ENCODE measurements at regions not wholly inside any gene's neighbourhood (a gene's known extent, or its start where the extent isn't known, plus 50 kb on each side); places are given as distances from the start of the nearest gene placed in this dataset.

DNA sequence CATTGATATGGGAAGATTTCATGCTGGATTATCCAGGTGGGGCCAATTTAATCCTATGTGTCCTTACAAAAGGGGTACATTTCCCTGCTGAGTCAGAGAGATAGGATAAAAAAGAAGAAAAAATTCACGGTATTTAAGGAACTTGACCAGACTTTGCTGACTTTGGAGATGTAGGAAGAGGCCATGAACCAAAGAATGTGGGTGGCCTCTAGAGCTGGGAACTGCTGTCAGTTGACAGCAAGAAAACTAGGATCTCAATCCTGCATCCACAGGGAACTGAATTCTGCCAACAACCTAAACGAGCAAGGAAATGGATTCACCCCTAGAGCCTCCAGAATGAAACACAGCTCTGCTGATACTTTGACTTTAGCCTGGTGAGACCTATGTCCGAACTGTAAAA, 148.1 kb upstream of the SLC24A5 start:
- H2AFZ ChIP-seq (ENCODE audit: control insufficient read depth, low read length): no peak overlapping the region
- no peak overlapping the region for H3K4me3 ChIP-seq (ENCODE audit: control insufficient read depth in 2 of 3, extremely low read depth in 1 of 3, insufficient read depth in 2 of 3, low read depth in 1 of 3, low read length in 3 of 3)
- DNase-seq (ENCODE audit: low read depth, low spot score) (no peak), FAIRE-seq (no peak)
- H3K27me3 ChIP-seq (ENCODE audit: control insufficient read depth, extremely low read depth, insufficient read depth, low read length): no peaks in the 10 kb centered on the region
- no peaks in the 10 kb centered on the region for H3K36me3 ChIP-seq (ENCODE audit: control insufficient read depth in 2 of 2, extremely low read depth in 1 of 2, insufficient read depth in 2 of 2, low read length in 2 of 2)
- no peaks in the 10 kb centered on the region for H3K79me2 ChIP-seq (ENCODE audit: control insufficient read depth, insufficient read depth, low read length)
- no peak overlapping the region for H3K27ac ChIP-seq (ENCODE audit: control insufficient read depth, insufficient read depth, low read length)
- H4K20me1 ChIP-seq (ENCODE audit: control insufficient read depth, extremely low read depth, insufficient read depth, low read length): no peaks in the 10 kb centered on the region
- dilution Hi-C loops (cut with MboI; ENCODE audit: extremely low pct_ligation_motif_present, low sequenced_read_pairs): no loop called here
- no peak overlapping the region for H3K4me2 ChIP-seq (ENCODE audit: control insufficient read depth, extremely low read depth, insufficient read depth, low read depth, low read length)
- peaks cover 3% of the 10 kb centered on the region for H3K4me1 ChIP-seq (ENCODE audit: control insufficient read depth, extremely low read depth, insufficient read depth, low read length)
- no peak for TF ChIP-seq EZH2 (IDR thresholded peaks at IDR 0.05; ENCODE audit: low read length)
- TF ChIP-seq, protein P1, sequence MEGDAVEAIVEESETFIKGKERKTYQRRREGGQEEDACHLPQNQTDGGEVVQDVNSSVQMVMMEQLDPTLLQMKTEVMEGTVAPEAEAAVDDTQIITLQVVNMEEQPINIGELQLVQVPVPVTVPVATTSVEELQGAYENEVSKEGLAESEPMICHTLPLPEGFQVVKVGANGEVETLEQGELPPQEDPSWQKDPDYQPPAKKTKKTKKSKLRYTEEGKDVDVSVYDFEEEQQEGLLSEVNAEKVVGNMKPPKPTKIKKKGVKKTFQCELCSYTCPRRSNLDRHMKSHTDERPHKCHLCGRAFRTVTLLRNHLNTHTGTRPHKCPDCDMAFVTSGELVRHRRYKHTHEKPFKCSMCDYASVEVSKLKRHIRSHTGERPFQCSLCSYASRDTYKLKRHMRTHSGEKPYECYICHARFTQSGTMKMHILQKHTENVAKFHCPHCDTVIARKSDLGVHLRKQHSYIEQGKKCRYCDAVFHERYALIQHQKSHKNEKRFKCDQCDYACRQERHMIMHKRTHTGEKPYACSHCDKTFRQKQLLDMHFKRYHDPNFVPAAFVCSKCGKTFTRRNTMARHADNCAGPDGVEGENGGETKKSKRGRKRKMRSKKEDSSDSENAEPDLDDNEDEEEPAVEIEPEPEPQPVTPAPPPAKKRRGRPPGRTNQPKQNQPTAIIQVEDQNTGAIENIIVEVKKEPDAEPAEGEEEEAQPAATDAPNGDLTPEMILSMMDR (optimal IDR thresholded peaks at IDR 0.05 in 1 of 3, IDR thresholded peaks at IDR 0.05 in 1 of 3, conservative IDR thresholded peaks at IDR 0.05 in 1 of 3; ENCODE audit: extremely low read depth in 1 of 3, insufficient read depth in 2 of 3, low read length in 3 of 3): no peak
- H3K9me3 ChIP-seq (ENCODE audit: control insufficient read depth, low read depth, low read length): no peaks in the 10 kb centered on the region
- no peak overlapping the region for H3K9ac ChIP-seq (ENCODE audit: control insufficient read depth, extremely low read depth, insufficient read depth, low read length)
- no peaks in the 10 kb centered on the region for H3K9me1 ChIP-seq (ENCODE audit: control insufficient read depth, extremely low read depth, insufficient read depth, low read length)

DNA sequence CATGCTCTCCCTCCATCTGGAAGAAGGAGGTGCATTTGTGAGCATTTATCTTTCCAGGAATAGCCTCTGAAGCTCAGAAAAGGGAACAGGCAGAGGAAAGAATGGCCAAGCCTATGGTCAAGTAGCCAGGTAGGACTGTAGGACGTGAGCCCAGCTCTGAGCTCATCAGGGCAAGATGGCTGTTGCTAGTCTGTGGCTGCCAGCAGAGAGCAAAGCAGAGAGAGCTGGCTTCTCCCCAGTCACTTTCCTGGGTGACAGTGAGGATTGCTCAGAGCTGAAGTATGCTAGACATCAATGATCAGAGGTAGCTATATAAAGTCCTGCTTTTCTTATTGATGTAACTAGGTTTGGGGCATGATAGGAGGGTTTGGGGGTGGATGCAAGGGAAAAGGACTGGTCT, 146.1 kb upstream of the SLC24A5 start:
- TF ChIP-seq, protein P1 (optimal IDR thresholded peaks at IDR 0.05 in 1 of 3, IDR thresholded peaks at IDR 0.05 in 1 of 3, conservative IDR thresholded peaks at IDR 0.05 in 1 of 3; ENCODE audit: extremely low read depth in 1 of 3, insufficient read depth in 2 of 3, low read length in 3 of 3): no peak
- no peak for TF ChIP-seq EZH2 (IDR thresholded peaks at IDR 0.05; ENCODE audit: low read length)
- Histone ChIP-seq H3K27me3 (ENCODE audit: control insufficient read depth, extremely low read depth, insufficient read depth, low read length) (no peaks in the 10 kb centered on the region), H3K27ac (ENCODE audit: control insufficient read depth, insufficient read depth, low read length) (no peak overlapping the region), H2AFZ (ENCODE audit: control insufficient read depth, low read length) (no peak overlapping the region), H3K36me3 (ENCODE audit: control insufficient read depth in 2 of 2, extremely low read depth in 1 of 2, insufficient read depth in 2 of 2, low read length in 2 of 2) (no peaks in the 10 kb centered on the region), H3K9ac (ENCODE audit: control insufficient read depth, extremely low read depth, insufficient read depth, low read length) (no peak overlapping the region), H4K20me1 (ENCODE audit: control insufficient read depth, extremely low read depth, insufficient read depth, low read length) (no peaks in the 10 kb centered on the region), H3K79me2 (ENCODE audit: control insufficient read depth, insufficient read depth, low read length) (no peaks in the 10 kb centered on the region), H3K9me3 (ENCODE audit: control insufficient read depth, low read depth, low read length) (no peaks in the 10 kb centered on the region), H3K4me1 (ENCODE audit: control insufficient read depth, extremely low read depth, insufficient read depth, low read length) (peaks cover 3% of the 10 kb centered on the region), H3K9me1 (ENCODE audit: control insufficient read depth, extremely low read depth, insufficient read depth, low read length) (no peaks in the 10 kb centered on the region), H3K4me3 (ENCODE audit: control insufficient read depth in 2 of 3, extremely low read depth in 1 of 3, insufficient read depth in 2 of 3, low read depth in 1 of 3, low read length in 3 of 3) (no peak overlapping the region), H3K4me2 (ENCODE audit: control insufficient read depth, extremely low read depth, insufficient read depth, low read depth, low read length) (no peak overlapping the region)
- DNase-seq (ENCODE audit: low read depth, low spot score) (no peak), FAIRE-seq (no peak)
- dilution Hi-C loops (cut with MboI; ENCODE audit: extremely low pct_ligation_motif_present, low sequenced_read_pairs): no loop called here
